Neuronal stem cell (in vitro differentiated cells): ENCODE measurements at regions not wholly inside any gene's neighbourhood (a gene's known extent, or its start where the extent isn't known, plus 50 kb on each side); places are given as distances from the start of the nearest gene placed in this dataset.

Experiments used
- DNase-seq: peaks from one replicate; pipeline ENCODE4 v3.0.0-alpha.2; 2013; ENCODE audit warnings: low spot score
- H2AFZ ChIP-seq: one replicate; pipeline ENCODE4 v1.6.1; 2013; ENCODE audit warnings: mild to moderate bottlenecking, low read length, inconsistent platforms
- H2AK5ac ChIP-seq: 2 replicates; pipeline ENCODE4 v1.6.1; 2013; ENCODE audit warnings: low read depth, mild to moderate bottlenecking, inconsistent platforms, low read length, moderate library complexity, mixed read lengths
- H2BK120ac ChIP-seq: 2 replicates; pipeline ENCODE4 v1.6.1; 2013; ENCODE audit warnings: low read depth, mild to moderate bottlenecking, inconsistent platforms, low read length, moderate library complexity, mixed read lengths
- H2BK12ac ChIP-seq: one replicate; pipeline ENCODE4 v1.6.1; 2013; ENCODE audit warnings: low read length, inconsistent platforms
- H2BK15ac ChIP-seq: 2 replicates; pipeline ENCODE4 v1.6.1; 2013; ENCODE audit warnings: mild to moderate bottlenecking, low read length, inconsistent platforms, mixed read lengths
- H2BK5ac ChIP-seq: one replicate; pipeline ENCODE4 v1.6.1; 2013; ENCODE audit warnings: inconsistent platforms, mild to moderate bottlenecking, low read length, moderate library complexity
- H3K14ac ChIP-seq: one replicate; pipeline ENCODE4 v1.6.1; 2013; ENCODE audit warnings: low read length, inconsistent platforms
- H3K18ac ChIP-seq: 2 replicates; pipeline ENCODE4 v1.6.1; 2013; ENCODE audit warnings: low read length, inconsistent platforms
- H3K23ac ChIP-seq: 2 replicates; pipeline ENCODE4 v1.6.1; 2013; ENCODE audit warnings: low read depth, mild to moderate bottlenecking, mixed read lengths, low read length, inconsistent platforms; ENCODE audit not compliant: poor library complexity
- H3K27ac ChIP-seq: replicated peaks from 3 replicates; pipeline ENCODE4 v1.5.1; 2013; ENCODE audit warnings: low read length, inconsistent platforms
- H3K27me3 ChIP-seq, 3 experiments: 2 replicates each; pipeline ENCODE4 v1.6.1; 2013; ENCODE audit warnings: low read length in 3 of 3, mild to moderate bottlenecking in 2 of 3, inconsistent platforms in 1 of 3, low read depth in 1 of 3, mixed read lengths in 1 of 3, moderate library complexity in 1 of 3; ENCODE audit not compliant: control insufficient read depth in 3 of 3, insufficient read depth in 3 of 3
- H3K36me3 ChIP-seq, 2 donors: replicated peaks in 1 of 2; 2 replicates each; pipeline ENCODE4 v1.6.1; 2013; ENCODE audit warnings: low read length in 2 of 2; ENCODE audit not compliant: control insufficient read depth in 2 of 2, insufficient read depth in 2 of 2
- H3K4ac ChIP-seq: 2 replicates; pipeline ENCODE4 v1.6.1; 2013; ENCODE audit warnings: inconsistent platforms, mild to moderate bottlenecking, low read length, moderate library complexity
- H3K4me1 ChIP-seq, 2 donors: 1 replicate in 1 of 2; 2 replicates in 1 of 2; pipeline ENCODE4 v1.6.1; 2013; ENCODE audit warnings: low read length in 2 of 2, low read depth in 1 of 2; ENCODE audit not compliant: control insufficient read depth in 2 of 2, insufficient read depth in 1 of 2
- H3K4me2 ChIP-seq: one replicate; pipeline ENCODE4 v1.6.1; 2013; ENCODE audit warnings: mild to moderate bottlenecking, low read length, inconsistent platforms; ENCODE audit not compliant: insufficient read depth, poor library complexity, severe bottlenecking
- H3K4me3 ChIP-seq, 2 donors: 2 replicates each; pipeline ENCODE4 v1.5.1; 2013; ENCODE audit warnings: low read length in 2 of 2, mild to moderate bottlenecking in 2 of 2, inconsistent platforms in 1 of 2, moderate library complexity in 1 of 2
- H3K79me1 ChIP-seq: one replicate; pipeline ENCODE4 v1.6.1; 2013; ENCODE audit warnings: low read depth, mild to moderate bottlenecking, inconsistent platforms, low read length, moderate library complexity
- H3K9ac ChIP-seq: one replicate; pipeline ENCODE4 v1.6.1; 2013; ENCODE audit warnings: mild to moderate bottlenecking, low read depth, low read length, inconsistent platforms; ENCODE audit not compliant: poor library complexity
- H3K9me3 ChIP-seq, 2 donors: replicated peaks in 1 of 2; 2 replicates each; pipeline versions ENCODE3 to v1.6.1; 2013; ENCODE audit warnings: low read length in 2 of 2, mild to moderate bottlenecking in 2 of 2, inconsistent platforms in 1 of 2, low read depth in 1 of 2, mixed read lengths in 1 of 2, moderate library complexity in 1 of 2; ENCODE audit not compliant: control insufficient read depth in 2 of 2, insufficient read depth in 1 of 2
- H4K8ac ChIP-seq: one replicate; pipeline ENCODE4 v1.6.1; 2013; ENCODE audit warnings: low read depth, mild to moderate bottlenecking, inconsistent platforms, low read length, moderate library complexity
- H4K91ac ChIP-seq: one replicate; pipeline ENCODE4 v1.6.1; 2013; ENCODE audit warnings: low read length, low read depth, mild to moderate bottlenecking, inconsistent platforms; ENCODE audit not compliant: poor library complexity
- WGBS, 2 donors: extraction: QIAGEN DNeasy Blood & Tissue Kit; methylation state at CpG; one replicate each; pipeline ENCODE4 v1.1.7; 2013; ENCODE audit warnings: missing lambda C conversion rate in 2 of 2, mixed read lengths in 1 of 2; ENCODE audit not compliant: insufficient read length in 2 of 2, insufficient replicate concordance in 1 of 2; ENCODE audit errors: extremely low coverage in 2 of 2; 5-methylcytosine and 5-hydroxymethylcytosine counted together

- no peak overlapping the region for H2BK120ac ChIP-seq
- H2AFZ ChIP-seq = no peak overlapping the region
- H3K23ac ChIP-seq = no peak overlapping the region
- H3K9me3 ChIP-seq = no peaks in the 10 kb centered on the region
- no peak overlapping the region for H3K4ac ChIP-seq
- H4K8ac ChIP-seq = no peak overlapping the region
- H3K27me3 ChIP-seq = no peaks in the 10 kb centered on the region
- H3K4me3 ChIP-seq = no peak overlapping the region
- no peak overlapping the region for H3K4me2 ChIP-seq
- H3K36me3 ChIP-seq = no peaks in the 10 kb centered on the region
- no peak overlapping the region for H2BK12ac ChIP-seq
- H4K91ac ChIP-seq = no peak overlapping the region
- no peaks in the 10 kb centered on the region for H3K79me1 ChIP-seq
- no peak overlapping the region for H2BK15ac ChIP-seq
- no peak for DNase-seq
- no peak overlapping the region for H3K27ac ChIP-seq
- peaks cover 0 to 5% of the 10 kb centered on the region in 2 donors for H3K4me1 ChIP-seq
- WGBS, 2 donors = no CpG with 5 or more reads among the region's 3 CpGs
- H2BK5ac ChIP-seq = no peak overlapping the region
- no peak overlapping the region for H2AK5ac ChIP-seq
- H3K9ac ChIP-seq = no peak overlapping the region
- no peak overlapping the region for H3K18ac ChIP-seq
- no peak overlapping the region for H3K14ac ChIP-seq
Observed at GRCh38 chr14:39682582-39682981, 250.3 kb upstream of the FBXO33 start.

- Histone ChIP-seq H3K79me1 (no peaks in the 10 kb centered on the region), H3K27me3 (no peaks in the 10 kb centered on the region), H2BK12ac (no peak overlapping the region), H3K4me3 (no peak overlapping the region), H2BK120ac (no peak overlapping the region), H3K9ac (no peak overlapping the region), H3K23ac (no peak overlapping the region), H3K18ac (no peak overlapping the region), H4K8ac (no peak overlapping the region), H2BK15ac (no peak overlapping the region), H2AK5ac (no peak overlapping the region), H3K36me3 (no peaks in the 10 kb centered on the region), H3K4me1 (peaks cover 0 to 5% of the 10 kb centered on the region in 2 donors), H3K27ac (no peak overlapping the region), H4K91ac (no peak overlapping the region), H2BK5ac (no peak overlapping the region), H3K4me2 (no peak overlapping the region), H3K9me3 (no peaks in the 10 kb centered on the region), H3K4ac (no peak overlapping the region), H2AFZ (no peak overlapping the region), H3K14ac (no peak overlapping the region)
- no CpG with 5 or more reads among the region's 4 CpGs for WGBS, 2 donors
- no peak for DNase-seq
Observed at GRCh38 chr14:39681782-39682399, 249.7 kb upstream of the FBXO33 start.

- H3K4ac ChIP-seq = no peak overlapping the region
- H2BK120ac ChIP-seq = no peak overlapping the region
- no peak overlapping the region for H3K27ac ChIP-seq
- H3K14ac ChIP-seq = no peak overlapping the region
- H3K79me1 ChIP-seq = no peaks in the 10 kb centered on the region
- H3K4me3 ChIP-seq = no peak overlapping the region
- H3K9ac ChIP-seq = no peak overlapping the region
- H2BK15ac ChIP-seq = no peak overlapping the region
- H3K23ac ChIP-seq = no peak overlapping the region
- no peaks in the 10 kb centered on the region for H3K36me3 ChIP-seq
- no peak overlapping the region for H2AK5ac ChIP-seq
- no peak overlapping the region for H2BK5ac ChIP-seq
- no peak overlapping the region for H4K91ac ChIP-seq
- H3K27me3 ChIP-seq = no peaks in the 10 kb centered on the region
- peaks cover 0 to 5% of the 10 kb centered on the region in 2 donors for H3K4me1 ChIP-seq
- DNase-seq = no peak
- H3K9me3 ChIP-seq = no peaks in the 10 kb centered on the region
- H3K4me2 ChIP-seq = no peak overlapping the region
- no peak overlapping the region for H2BK12ac ChIP-seq
- H4K8ac ChIP-seq = no peak overlapping the region
- no peak overlapping the region for H3K18ac ChIP-seq
- no peak overlapping the region for H2AFZ ChIP-seq
Observed at GRCh38 chr14:39680777-39681176, 248.5 kb upstream of the FBXO33 start.

- H3K9me3 ChIP-seq = no peaks in the 10 kb centered on the region
Observed at GRCh38 chr14:39673734-39674133, 241.5 kb upstream of the FBXO33 start.

More at GRCh38 chr14:39673734-39674133, 241.5 kb upstream of the FBXO33 start:
- DNase-seq = no peak
- Histone ChIP-seq H2AK5ac (no peak overlapping the region), H2AFZ (no peak overlapping the region), H2BK12ac (no peak overlapping the region), H4K8ac (no peak overlapping the region), H3K4me2 (no peak overlapping the region), H3K9ac (no peak overlapping the region), H3K4ac (no peak overlapping the region), H4K91ac (no peak overlapping the region), H3K23ac (no peak overlapping the region), H3K27me3 (no peaks in the 10 kb centered on the region), H3K36me3 (no peaks in the 10 kb centered on the region), H3K14ac (no peak overlapping the region), H3K4me3 (no peak overlapping the region), H2BK15ac (no peak overlapping the region), H2BK5ac (no peak overlapping the region), H3K18ac (no peak overlapping the region), H3K79me1 (no peaks in the 10 kb centered on the region), H3K4me1 (peaks cover 0 to 3% of the 10 kb centered on the region in 2 donors), H3K27ac (no peak overlapping the region), H2BK120ac (no peak overlapping the region)
- WGBS, 2 donors = no CpG with 5 or more reads among the region's 3 CpGs
